ENCODE measurements at regions not wholly inside any gene's neighbourhood (a gene's known extent, or its start where the extent isn't known, plus 50 kb on each side); places are given as distances from the start of the nearest gene placed in this dataset.
"Not testable (repeated sequence)": the region's sequence is repeated elsewhere in the genome, so short reads cannot be mapped to it uniquely, and the experiment has no call there.

DNA sequence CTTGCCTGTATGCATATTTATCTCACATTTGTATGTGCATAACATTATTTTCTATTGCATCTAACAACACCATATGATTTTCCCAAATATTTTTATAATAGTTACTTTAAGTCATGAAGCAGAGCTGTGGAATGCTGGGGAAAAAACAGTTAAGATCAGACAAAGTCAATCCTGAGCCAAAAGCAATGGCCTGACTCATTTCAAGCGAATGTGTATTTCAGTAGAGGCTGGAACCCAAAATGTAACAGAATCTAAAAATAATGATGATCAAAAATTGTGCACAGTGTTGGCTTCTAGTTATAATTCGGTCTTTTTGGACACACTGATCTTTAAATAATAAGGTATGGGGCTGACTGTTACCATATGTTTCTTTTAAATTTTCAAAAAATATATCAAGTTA, 516.2 kb upstream of the ADGRL3 start:
- no peaks in the 10 kb centered on the region for H3K36me3 ChIP-seq (replicated peaks in 1 of 2; ENCODE audit: control insufficient read depth in 1 of 2, insufficient read depth in 2 of 2, low read length in 2 of 2)
- no peaks in the 10 kb centered on the region for H3K4me1 ChIP-seq (ENCODE audit: insufficient read depth, low read length)
- no peaks in the 10 kb centered on the region for H3K9me3 ChIP-seq (ENCODE audit: low read length)
- no peak overlapping the region for H3K27ac ChIP-seq (ENCODE audit: extremely low read length, insufficient read depth, low read length)
- no TSS peak for BruUV-seq (replicated peaks)
- in situ Hi-C loops (cut with HindIII; ENCODE audit: extremely low pct_ligation_motif_present, low pct_unique_long_range_greater_than_20kb) (no loop called here), intact Hi-C loops (cut with micrococcal nuclease; ENCODE audit: unreplicated experiment) (no loop called here)
- CTCF ChIA-PET (ENCODE audit: low intra/inter-chr PET ratio, low total read pairs) = no interaction called here
- no peak for ATAC-seq
- H3K9ac ChIP-seq (ENCODE audit: insufficient read depth, low read depth, low read length) = no peak overlapping the region
- H3K4me2 ChIP-seq (ENCODE audit: low read depth, low read length) = no peak overlapping the region
- no peaks in the 10 kb centered on the region for H3K79me2 ChIP-seq (ENCODE audit: insufficient read depth, low read length)
- POLR2A ChIA-PET = no interaction called here
- H4K20me1 ChIP-seq (ENCODE audit: insufficient read depth, low read length) = no peaks in the 10 kb centered on the region
- H3K4me3 ChIP-seq (replicated peaks in 1 of 3; ENCODE audit: insufficient read depth in 1 of 3, low read depth in 2 of 3, low read length in 3 of 3) = no peak overlapping the region
- WGBS (ENCODE audit: low lambda C conversion rate) = 0% methylated on average over 2 of the region's 2 CpGs
- no peak for TF ChIP-seq STAG1 (CRISPR knock-in tag; IDR thresholded peaks at IDR 0.05)
- no peak for DNase-seq (ENCODE audit: low spot score)
- no peak overlapping the region for H2AFZ ChIP-seq (ENCODE audit: low read length)
- no peaks in the 10 kb centered on the region for H3K27me3 ChIP-seq (ENCODE audit: control insufficient read depth in 1 of 2, insufficient read depth in 2 of 2, low read length in 2 of 2)
- FAIRE-seq = no peak

DNA sequence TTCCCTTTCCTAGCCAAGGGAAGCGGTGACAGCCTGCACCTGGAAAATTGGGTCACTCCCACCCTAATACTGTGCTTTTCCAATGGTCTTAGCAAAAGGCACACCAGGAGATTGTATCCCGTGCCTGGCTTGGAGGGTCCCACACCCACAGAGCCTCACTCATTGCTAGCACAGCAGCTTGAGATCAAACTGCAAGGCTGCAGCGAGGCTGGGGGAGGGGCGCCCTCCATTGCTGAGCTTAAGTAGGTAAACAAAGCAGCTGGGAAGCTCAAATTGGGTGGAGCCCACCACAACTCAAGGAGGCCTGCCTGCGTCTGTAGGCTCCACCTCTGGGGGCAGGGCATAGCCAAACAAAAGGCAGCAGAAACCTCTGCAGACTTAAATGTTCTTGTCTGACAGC, 504.1 kb upstream of the ADGRL3 start:
- intact Hi-C loops (cut with micrococcal nuclease; ENCODE audit: unreplicated experiment); H3K4me1 ChIP-seq (ENCODE audit: insufficient read depth, low read length); ATAC-seq; H3K79me2 ChIP-seq (ENCODE audit: insufficient read depth, low read length); H3K9me3 ChIP-seq (ENCODE audit: low read length); H3K27ac ChIP-seq (ENCODE audit: extremely low read length, insufficient read depth, low read length); H3K9ac ChIP-seq (ENCODE audit: insufficient read depth, low read depth, low read length); H2AFZ ChIP-seq (ENCODE audit: low read length); H4K20me1 ChIP-seq (ENCODE audit: insufficient read depth, low read length); H3K27me3 ChIP-seq (ENCODE audit: control insufficient read depth in 1 of 2, insufficient read depth in 2 of 2, low read length in 2 of 2); FAIRE-seq; in situ Hi-C loops (cut with HindIII; ENCODE audit: extremely low pct_ligation_motif_present, low pct_unique_long_range_greater_than_20kb); POLR2A ChIA-PET; H3K4me3 ChIP-seq (replicated peaks in 1 of 3; ENCODE audit: insufficient read depth in 1 of 3, low read depth in 2 of 3, low read length in 3 of 3); CTCF ChIA-PET (ENCODE audit: low intra/inter-chr PET ratio, low total read pairs); H3K4me2 ChIP-seq (ENCODE audit: low read depth, low read length); H3K36me3 ChIP-seq (replicated peaks in 1 of 2; ENCODE audit: control insufficient read depth in 1 of 2, insufficient read depth in 2 of 2, low read length in 2 of 2); BruUV-seq (replicated peaks); DNase-seq (ENCODE audit: low spot score): not testable (repeated sequence)
- WGBS (ENCODE audit: low lambda C conversion rate) = 0% methylated on average over 2 of the region's 5 CpGs

DNA sequence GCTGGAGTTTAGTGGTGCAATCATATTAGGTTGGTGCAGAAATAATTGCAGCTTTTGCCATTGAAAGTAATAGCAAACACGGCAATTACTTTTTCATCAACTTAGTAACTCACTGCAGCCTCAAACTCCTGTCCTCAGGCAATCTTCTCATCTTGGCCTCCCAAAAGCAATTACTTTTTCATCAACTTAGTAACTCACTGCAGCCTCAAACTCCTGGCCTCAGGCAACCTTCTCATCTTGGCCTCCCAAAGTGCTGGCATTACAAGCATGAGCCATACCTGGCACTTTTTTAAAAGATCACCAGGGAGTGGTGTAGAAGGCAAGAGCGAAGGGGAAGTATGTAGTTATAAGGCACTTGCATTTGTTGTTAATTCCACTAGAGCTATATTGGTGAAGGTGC, 491.1 kb upstream of the ADGRL3 start:
- no peak for ATAC-seq
- no TSS peak for BruUV-seq (replicated peaks)
- no peak for TF ChIP-seq SP2 (CRISPR knock-in tag; IDR thresholded peaks at IDR 0.05)
- no peaks in the 10 kb centered on the region for H4K20me1 ChIP-seq (ENCODE audit: insufficient read depth, low read length)
- H3K4me3 ChIP-seq (replicated peaks in 1 of 3; ENCODE audit: insufficient read depth in 1 of 3, low read depth in 2 of 3, low read length in 3 of 3) = no peak overlapping the region
- 4% methylated on average over 2 of the region's 2 CpGs for WGBS (ENCODE audit: low lambda C conversion rate)
- no peak overlapping the region for H3K27ac ChIP-seq (ENCODE audit: extremely low read length, insufficient read depth, low read length)
- POLR2A ChIA-PET = no interaction called here
- in situ Hi-C loops (cut with HindIII; ENCODE audit: extremely low pct_ligation_motif_present, low pct_unique_long_range_greater_than_20kb) (no loop called here), intact Hi-C loops (cut with micrococcal nuclease; ENCODE audit: unreplicated experiment) (no loop called here)
- no peak for FAIRE-seq
- H3K9me3 ChIP-seq (ENCODE audit: low read length) = no peaks in the 10 kb centered on the region
- no peaks in the 10 kb centered on the region for H3K79me2 ChIP-seq (ENCODE audit: insufficient read depth, low read length)
- CTCF ChIA-PET (ENCODE audit: low intra/inter-chr PET ratio, low total read pairs) = no interaction called here
- H3K27me3 ChIP-seq (ENCODE audit: control insufficient read depth in 1 of 2, insufficient read depth in 2 of 2, low read length in 2 of 2) = no peaks in the 10 kb centered on the region
- no peaks in the 10 kb centered on the region for H3K36me3 ChIP-seq (replicated peaks in 1 of 2; ENCODE audit: control insufficient read depth in 1 of 2, insufficient read depth in 2 of 2, low read length in 2 of 2)
- no peaks in the 10 kb centered on the region for H3K4me1 ChIP-seq (ENCODE audit: insufficient read depth, low read length)
- H3K4me2 ChIP-seq (ENCODE audit: low read depth, low read length) = no peak overlapping the region
- H3K9ac ChIP-seq (ENCODE audit: insufficient read depth, low read depth, low read length) = no peak overlapping the region
- DNase-seq (ENCODE audit: low spot score) = no peak
- no peak overlapping the region for H2AFZ ChIP-seq (ENCODE audit: low read length)
